ENCODE measurements at regions not wholly inside any gene's neighbourhood (a gene's known extent, or its start where the extent isn't known, plus 50 kb on each side); places are given as distances from the start of the nearest gene placed in this dataset.
A peak's percentile ranks its signal among the peaks of the same experiment; 100 is the strongest.

DNA sequence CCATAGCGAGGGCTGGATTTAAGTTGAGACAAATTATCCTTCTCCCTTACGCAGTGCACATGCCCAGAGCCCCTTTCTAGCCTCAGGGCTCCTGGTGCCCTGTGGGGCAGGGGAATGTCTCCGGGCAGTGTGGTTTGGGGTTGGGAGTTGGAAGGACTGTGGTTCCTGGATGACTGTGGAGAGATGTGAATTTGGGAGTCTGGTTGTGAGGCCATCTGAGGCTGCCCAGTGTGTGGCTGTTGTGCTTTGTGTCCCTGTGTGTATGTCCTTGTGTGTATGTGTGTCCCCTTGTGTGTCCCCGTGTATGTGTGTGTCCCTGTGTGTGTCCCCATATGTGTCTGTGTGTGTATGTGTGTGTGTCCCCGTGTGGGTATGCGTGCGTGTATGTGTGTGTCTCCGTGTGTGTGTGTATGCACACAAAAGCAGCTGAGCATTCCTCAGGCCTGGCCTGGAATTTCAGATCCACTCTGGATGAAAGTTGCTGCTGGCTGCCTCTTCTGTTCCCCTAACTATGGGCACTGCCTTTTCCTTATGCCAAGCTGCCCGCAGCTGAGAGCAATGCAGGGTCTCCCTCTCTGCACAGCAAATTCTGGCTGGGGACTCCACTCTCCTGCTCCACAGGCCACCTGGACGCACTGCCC lies 65.4 kb downstream of the UBIAD1 start:
- no peak for DNase-seq

DNA sequence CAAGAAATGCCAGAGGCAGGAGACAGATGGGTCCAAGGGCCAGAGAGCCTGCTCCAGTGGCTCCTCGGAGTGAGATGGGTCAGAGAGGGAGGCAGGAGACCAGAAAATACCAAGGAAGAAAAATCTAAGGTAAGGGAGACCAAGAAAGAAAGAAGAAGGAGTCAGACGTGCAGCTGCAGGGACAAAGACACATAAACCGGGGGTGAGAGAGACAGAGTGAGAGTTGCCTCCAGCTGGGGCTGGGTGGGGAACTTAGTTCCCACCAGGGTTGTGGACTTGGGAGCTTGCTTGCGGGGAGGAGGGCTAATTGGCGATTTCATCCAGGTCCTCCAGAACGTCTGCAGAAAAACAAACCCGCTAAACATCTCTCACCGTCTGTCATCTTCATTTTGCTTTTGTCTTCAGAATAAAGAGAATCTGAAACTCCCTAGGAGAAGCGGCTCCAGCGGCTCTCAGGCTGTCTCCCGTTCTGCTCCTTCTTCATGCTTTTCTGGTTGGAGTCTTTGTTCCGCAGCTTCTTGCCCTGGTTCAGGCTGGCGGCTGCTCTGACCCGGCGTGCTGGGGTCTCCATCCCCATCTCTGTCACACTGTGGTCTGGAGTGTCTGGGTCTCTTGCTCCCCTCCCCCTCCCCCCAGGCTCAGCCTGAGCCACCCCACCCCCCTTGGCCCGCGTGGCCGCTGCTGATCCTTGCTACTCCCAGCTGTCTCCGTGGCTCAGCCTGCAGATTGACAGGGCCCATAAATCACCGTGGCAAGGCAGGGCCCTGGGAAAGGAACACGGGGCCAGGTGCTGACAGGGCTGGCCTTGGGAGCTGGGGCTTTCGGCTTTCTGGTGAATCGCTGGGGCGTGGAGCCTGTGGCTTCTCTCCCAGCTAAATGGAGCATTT lies 66.6 kb downstream of the UBIAD1 start:
- peak; percentile 96 for DNase-seq

DNA sequence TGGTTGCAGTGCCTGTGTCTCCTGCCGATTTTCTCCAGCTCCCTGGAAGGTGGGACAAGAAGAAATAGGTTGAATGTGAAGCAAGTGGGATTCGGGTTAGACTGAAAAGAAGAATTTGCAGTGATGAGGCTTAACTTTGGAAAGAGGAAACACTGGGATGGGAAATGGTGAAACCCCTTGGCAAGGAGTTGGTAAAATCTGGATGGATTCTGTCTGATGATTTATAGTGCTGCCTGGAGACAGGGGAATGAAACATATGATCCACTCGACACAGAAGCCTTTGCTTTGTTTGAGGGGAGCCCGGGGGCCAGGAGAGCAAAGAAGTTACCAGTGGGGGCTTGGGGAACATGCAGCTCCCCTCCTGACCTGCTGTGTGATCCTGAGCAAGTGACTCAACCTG lies 67.2 kb downstream of the UBIAD1 start:
- DNase-seq = no peak

DNA sequence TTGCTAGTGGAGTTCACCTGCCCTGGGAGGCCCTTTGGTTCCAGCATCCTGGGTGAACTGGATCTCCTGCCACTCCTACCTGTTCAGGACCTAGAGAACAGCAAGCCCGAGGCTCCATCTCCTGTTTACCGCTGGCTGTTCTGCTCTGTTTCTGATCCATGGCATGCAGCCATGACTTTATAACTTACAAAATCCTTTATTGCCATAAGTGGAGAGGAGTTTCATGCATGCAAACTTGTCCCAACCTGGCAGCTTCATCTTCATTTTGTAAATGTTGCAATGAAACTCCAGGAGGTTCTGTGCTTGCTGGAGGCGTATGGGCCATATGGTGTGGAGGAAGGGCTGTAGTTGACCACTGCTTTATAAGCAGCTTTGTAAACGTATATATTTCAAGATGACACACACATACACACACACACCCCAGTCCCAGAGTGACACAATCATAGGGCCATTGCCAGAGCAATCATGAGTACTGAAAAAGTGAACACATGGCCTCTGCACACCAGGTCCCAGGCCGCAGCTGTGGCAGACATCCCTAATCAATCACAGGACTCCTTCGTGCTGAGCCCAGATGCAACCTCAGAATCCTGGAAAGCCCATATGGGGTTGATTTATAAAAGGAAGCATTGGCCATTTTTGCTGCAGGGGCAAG lies 69.0 kb downstream of the UBIAD1 start:
- no peak for DNase-seq

DNA sequence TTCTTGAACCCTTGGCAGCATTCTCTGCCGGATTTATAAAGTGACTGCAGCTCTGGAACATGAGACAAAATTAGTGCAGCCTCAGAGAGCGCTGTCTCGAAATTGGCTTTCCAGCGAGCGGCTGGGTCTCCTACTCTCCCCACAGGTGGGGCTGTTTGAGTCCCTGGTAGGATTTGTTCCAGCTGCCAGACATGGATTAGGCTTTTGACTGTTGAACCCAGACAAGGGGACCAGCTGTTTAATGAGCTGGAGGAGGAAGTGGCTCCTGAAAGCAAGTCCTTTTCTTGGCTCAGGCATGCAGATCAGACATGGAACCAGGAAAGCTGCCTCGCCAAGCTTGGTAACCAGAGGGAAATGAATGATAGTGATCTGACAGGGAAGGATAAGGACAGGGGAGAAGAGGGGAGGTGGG lies 69.6 kb downstream of the UBIAD1 start:
- no peak for DNase-seq

DNA sequence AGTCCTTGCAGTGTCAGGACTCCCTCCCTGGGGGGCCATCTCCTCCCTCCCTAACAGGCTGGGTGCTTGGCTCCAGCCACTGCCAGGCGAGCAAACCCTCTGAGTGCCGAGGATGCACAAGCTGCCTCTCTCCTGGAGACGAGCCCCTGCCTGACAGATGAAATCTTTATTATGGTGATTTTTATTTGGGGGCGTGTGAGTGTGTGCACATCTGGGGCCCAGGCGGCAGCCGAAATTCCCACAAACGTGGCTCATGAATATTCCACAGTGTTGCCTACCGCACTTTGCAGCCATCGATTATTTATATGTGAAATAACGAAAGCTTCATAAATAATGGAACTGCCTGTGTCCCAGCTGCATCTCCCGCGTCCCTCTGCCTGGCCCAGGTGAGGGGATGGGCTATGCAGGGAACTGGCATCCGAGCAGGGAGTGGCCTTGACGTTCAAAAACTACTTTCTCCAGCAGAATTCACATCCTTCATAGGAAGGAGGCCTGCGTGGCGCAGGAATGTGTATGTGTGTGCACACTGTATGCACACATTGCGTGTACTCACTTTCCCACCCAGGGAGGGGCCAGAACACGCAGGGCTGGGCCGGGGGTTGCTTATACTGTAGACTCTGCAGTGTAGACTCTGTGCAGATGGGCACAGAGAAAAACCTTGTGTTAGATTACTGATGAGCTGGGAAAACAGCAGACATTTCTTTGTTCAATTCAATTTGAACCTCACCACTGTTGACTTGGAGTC lies 73.1 kb downstream of the UBIAD1 start:
- no peak for DNase-seq

DNA sequence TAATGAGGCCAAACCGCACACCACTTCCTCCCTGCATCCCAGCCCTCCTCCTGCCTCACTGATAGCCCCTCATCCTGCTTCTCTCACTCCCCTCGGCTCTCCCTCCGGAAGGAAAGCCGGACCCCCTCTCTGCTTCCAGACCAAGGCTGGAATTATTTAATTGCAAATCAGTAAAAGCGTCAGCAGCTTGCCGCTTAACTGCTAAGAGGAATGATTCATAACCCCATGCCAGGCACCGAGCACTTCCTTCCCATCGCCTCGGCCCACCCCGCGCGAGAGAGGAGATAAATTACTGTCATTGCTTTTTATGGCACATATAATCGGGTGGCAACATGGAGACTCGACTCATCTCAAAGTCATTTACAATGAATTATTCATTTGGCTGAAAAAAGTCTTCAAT lies 77.3 kb downstream of the UBIAD1 start:
- no peak for DNase-seq

DNA sequence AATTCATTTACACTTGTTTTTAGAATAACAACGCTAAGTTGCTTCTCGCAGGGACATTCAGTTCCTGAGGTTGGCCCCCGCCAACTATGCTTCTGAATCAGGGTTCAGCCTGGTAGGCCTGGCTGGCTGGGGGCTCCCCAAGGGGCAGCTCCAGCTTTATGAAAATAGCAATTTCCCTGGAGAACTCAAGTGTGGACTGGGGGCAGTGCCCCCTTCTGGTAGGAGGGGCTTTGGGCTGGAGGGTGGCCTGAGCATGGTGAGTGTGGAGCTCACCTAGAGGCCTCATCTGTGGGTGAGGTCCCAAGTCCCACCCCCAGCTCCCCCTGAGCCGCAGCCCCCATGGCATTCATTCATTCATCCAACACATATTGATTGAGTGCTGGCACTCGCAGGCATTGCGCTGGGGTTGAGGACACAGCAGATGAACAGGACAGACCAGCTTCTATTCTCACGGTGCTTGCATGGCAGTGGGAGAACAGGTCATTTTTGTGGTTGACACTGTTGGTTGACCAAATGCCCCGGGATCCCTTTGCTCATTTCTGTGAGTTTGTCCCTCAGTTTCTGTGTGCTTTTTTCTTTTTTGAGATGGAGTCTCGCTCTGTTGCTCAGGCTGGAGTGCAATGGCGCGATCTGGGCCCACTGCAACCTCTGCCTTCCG lies 79.2 kb downstream of the UBIAD1 start:
- DNase-seq = no peak

DNA sequence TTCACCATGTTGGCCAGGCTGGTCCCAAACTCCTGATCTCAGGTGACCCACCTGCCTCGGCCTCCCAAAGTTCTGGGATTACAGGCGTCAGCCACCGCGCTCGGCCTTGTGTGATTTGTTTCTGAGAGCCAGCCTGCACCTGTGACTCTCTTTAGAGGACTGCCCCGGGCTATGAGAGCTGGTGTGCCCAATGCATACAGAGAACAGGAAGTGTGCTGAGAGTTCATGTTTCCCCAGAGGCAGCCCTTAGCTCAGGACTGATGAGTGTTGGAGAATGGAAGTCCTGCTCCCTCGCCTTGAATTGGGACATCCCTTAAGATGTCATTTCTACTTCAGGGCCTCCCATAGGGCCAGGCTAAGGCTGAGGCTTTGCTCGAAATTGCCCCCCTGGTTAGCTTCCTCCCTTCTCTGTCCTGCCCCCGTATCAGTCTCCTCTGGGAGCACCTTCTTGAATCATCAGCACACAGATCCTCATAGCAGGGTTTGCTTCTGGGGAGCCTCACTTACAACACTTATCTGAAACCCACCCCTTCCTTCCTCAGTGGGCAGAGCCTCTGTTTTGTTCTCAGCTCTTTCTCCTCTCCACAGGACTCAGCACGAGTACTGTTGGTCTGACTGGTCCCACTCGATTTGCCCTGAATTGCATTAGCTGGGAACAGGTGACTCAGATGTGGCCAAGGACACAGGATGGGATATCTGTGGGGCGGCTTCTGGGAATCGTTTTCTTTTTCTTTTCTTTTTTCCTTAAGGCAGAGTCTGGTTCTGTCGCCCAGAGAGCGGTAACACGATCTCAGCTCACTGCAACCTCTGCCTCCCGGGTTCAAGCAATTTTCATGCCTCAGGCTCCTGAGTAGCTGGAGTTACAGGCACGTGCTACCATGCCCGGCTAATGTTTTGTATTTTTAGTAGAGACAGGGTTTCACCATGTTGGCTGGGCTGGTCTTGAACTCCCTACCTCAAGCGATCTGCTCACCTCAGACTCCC lies 80.1 kb downstream of the UBIAD1 start:
- peak; percentile 59 for DNase-seq

DNA sequence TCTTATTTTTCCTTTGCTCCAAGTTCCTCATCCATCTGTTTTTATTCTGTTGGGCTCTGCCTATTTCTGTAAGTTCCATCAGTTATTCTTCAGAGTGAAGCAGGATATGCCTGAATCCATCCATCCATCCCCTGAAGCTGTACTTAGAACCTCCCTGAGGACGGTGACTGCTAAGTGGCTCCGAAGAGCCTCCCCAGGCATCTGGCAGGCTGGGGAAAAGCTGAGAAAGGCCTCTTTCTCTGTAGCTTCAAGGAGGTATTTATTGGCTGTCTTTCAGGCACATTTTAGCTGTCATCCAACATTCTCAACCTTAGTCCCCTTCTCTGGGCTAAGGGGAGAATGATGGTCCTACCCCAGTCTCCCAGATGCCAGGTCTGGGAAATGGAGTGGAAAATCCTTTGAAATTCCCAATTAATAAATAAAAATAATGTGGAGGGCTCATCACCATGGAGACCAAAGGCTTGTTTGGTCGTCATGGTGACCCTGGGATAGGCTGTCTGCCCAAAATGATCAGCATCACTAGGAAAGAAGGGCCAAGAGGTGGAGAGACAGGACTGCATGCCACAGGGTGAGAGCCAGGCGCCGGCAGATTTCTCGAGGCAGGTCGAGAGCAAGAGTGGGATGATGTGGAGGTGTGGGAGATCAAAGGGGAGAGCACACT lies 82.0 kb downstream of the UBIAD1 start:
- no peak for DNase-seq

DNA sequence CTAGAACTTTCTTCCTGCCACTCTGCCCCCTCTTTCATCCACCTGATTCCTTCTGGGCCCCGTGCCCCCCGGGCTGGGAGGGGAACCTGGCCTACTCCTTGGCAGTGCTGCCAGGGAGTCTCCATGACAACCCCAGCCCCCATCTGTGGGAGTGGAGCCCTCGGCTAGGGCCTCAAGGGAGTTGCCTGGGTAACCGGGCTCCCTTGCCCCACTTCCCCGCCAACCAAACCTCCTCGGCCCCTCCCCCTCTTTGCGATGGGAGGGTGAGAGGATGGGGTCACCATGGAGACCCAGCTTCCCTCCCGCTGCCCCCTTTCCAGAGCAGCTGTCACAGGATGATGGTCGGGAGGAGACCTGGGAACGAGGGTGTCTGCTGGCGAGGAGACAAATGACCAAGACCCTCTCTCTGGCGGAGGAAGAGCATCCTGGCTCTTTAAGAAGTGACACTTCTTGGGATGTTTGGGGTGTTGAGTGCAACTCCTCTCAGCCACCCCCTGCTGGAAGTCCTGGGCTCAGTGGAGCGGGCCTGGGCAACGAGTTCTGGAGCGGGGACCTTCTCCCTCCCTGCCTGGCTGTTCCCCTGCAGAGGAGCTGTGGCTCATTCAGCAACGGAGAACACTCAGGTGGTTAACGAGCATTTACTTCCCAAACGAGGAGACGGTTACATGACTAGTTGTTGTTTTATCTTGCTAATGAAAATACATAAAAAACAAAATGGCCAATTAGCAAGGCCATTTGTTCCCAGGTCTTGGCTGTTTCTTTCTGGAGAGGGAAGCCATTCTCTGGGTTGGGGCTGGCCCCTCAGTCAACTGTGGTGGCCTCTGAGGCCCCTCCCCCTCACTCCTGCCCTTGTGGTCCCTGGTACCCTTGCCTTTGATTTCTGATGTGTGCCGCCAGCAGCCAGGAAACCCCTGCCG lies 82.8 kb downstream of the UBIAD1 start:
- DNase-seq = no peak

DNA sequence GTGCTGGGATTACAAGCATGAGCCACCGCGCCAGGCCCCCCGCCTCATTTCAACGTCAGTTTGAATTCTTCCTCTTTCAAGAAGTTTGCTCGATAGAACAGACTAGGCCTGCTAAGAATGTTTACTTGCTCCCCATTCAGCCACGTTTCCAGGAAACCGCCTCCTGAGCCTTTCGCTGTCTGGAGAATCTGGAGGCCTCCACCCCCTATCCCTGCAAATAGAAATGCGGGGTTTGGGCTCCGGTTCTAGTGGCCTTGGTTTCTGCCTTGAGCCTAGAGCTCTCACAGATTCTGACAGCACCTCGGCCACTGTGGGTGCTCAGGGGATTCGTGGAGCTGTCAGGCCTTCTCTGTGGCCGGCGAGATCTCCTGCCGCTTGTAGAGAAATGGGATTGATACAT lies 84.3 kb downstream of the UBIAD1 start:
- DNase-seq = no peak

DNA sequence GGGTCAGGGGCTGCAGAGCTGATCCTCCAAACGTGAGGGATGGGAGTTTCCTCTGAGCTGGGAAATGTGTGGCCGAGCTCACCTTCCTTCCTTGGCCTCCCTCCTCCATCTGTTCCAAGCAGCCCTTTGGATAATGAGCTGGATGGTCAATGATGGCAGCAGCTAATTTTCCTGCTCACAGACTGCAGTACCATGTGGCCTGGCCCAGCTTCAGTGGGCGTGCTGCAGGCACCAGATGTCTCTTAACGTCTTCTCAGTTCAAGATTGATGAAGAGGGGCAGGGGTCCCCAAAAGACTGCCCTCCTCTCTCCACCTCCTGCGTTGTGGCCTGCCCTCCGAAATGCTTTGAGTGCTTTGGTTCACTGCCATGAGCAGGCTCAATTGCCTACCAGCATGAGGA lies 86.0 kb downstream of the UBIAD1 start:
- DNase-seq = no peak

DNA sequence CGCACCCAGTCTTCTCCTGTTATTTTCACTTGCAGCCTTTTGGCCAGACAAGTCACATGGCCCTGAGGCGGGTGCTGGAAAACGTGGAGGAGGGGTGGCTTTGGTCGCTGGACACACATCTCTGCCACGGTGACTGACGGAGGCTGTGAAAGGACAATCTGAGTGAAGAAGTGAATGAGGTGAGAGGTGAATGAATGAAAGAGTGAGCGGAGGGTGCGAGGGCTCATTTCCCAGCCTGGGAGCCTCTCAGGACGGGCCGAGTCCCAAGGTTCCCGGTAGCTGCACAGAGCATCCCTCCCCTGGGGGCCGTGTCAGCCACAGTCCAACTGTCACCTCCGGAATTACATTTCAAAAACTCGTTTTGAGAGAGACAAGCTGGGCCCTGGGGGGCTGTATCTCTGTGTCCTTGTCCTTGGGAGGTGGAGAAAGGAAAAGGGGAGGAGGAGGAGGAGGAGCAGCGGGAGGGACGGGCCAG lies 89.6 kb downstream of the UBIAD1 start:
- DNase-seq = no peak

DNA sequence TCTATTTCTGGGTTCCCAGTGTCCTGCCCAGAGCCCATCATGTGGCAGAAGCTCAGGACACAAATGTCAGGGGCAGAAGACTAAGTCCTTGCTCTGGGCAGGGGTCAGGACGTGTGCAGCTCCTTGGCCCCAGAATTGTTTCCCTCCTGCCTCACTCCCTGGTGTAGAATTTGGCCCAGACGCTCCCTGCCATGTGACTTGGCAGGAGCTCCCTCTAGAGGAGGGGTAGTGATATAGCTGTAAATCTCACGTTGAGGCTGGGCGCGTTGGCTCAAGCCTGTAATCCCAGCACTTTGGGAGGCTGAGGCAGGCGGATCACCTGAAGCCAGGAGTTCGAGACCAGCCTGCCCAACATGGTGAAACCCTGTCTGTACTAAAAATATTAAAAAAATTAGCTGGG lies 91.2 kb downstream of the UBIAD1 start:
- no peak for DNase-seq

DNA sequence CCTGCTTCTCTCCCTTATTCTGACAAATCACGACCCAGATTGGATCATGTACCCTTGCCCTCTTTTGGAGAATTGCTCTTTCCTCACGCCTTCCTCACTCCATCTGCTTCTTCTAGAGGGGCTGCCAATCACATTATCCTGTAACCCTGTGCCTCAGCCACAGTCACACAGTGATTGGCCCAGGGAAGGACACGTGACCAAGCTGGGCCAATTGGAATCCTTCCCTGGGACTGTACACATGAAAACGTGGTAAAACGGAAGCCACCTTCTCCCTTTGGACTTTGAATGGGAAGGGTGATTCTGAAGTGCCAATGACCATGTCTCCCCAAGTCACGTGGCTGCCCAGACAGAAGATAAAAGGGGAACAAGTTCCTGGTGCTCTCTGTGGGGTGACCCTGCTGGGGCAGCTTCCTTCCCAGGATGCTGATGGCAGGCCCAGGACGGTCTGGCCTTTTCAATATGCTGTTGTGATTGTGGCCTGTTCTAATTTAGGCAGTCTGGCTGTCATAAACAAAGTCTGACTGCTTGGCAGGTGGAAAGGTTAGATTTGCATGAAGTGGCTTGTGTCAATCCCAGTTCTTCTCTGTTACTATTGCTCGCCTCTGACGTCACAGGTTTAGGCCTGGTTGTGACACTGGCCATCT lies 92.9 kb downstream of the UBIAD1 start:
- no peak for DNase-seq

DNA sequence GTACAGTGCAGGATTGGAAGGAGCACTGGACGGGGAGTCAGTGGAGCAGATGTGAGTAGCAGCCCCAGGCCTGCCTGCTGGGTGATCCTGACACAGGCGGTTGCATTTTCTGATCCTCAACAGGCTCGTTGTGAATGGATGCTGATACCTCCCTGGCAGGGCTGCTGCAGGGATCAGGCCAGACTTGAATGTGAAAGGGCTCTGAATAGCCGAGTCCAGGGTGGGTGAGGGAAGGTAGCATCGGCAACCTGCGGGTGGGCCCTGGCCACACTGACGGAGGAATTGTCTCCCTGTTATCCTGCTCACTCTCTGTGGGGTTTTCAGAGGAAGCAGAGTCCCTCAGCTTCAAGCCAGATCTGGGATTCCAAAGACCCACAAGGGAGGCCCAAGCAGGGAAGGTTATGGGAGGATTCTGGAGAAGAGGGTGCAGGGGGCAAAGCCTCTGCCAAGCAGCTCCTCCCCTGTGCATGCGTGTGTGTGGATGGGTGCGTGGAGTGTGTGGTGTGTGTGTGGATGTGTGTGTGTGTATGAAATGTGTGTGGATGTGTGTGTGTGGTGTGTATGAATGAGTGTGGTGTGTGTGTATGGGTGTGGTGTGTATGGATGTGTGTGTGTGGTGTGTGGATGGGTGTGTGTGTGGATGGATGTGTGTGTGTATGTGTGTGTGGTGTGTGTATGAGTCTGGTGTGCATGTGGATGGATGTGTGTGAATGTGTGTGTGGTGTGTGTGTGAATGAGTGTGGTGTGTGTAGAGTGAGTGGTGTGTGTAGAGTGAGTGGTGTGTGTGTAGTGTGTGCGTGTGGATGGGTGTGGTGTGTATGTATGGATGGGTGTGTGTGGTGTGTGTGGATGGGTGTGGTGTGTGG lies 100.3 kb downstream of the UBIAD1 start:
- DNase-seq = no peak
